Retinal pigment epithelial cell (primary cell): ENCODE measurements at regions not wholly inside any gene's neighbourhood (a gene's known extent, or its start where the extent isn't known, plus 50 kb on each side); places are given as distances from the start of the nearest gene placed in this dataset.

Experiments used
- DNase-seq: peaks from one replicate; pipeline ENCODE4 v3.0.0-alpha.2; 2010; ENCODE audit warnings: low read depth
- H3K4me3 ChIP-seq: 2 replicates; pipeline ENCODE4 v1.5.1; 2011; ENCODE audit warnings: mild to moderate bottlenecking, low read length, control low read depth, moderate library complexity
- CTCF ChIP-seq: conservative IDR thresholded peaks from 2 replicates; pipeline ENCODE4 v1.5.1; 2011; ENCODE audit warnings: low read depth, low read length, control low read depth, inconsistent platforms

GRCh38 chr5:68147659-68148058 lies 67.9 kb upstream of the PIK3R1 start:
- TF ChIP-seq CTCF: no peak
- no peak overlapping the region for H3K4me3 ChIP-seq
- DNase-seq: no peak

GRCh38 chr5:68141494-68141893 lies 74.1 kb upstream of the PIK3R1 start:
- no peak overlapping the region for H3K4me3 ChIP-seq
- TF ChIP-seq CTCF: no peak
- no peak for DNase-seq

- DNase-seq: no peak
- no peak overlapping the region for H3K4me3 ChIP-seq
- no peak for TF ChIP-seq CTCF
Observed at GRCh38 chr5:68140763-68141162, 74.8 kb upstream of the PIK3R1 start.

- DNase-seq: no peak
- H3K4me3 ChIP-seq: no peak overlapping the region
- TF ChIP-seq CTCF: no peak
Observed at GRCh38 chr5:68139611-68140441, 75.7 kb upstream of the PIK3R1 start.

- no peak for TF ChIP-seq CTCF
- no peak for DNase-seq
Observed at GRCh38 chr5:68137511-68138140, 77.9 kb upstream of the PIK3R1 start.

GRCh38 chr5:68134669-68135313 lies 80.8 kb upstream of the PIK3R1 start:
- no peak overlapping the region for H3K4me3 ChIP-seq
- no peak for TF ChIP-seq CTCF
- DNase-seq: no peak

More at GRCh38 chr5:68137511-68138140, 77.9 kb upstream of the PIK3R1 start:
- no peak overlapping the region for H3K4me3 ChIP-seq
